ENCODE measurements at regions not wholly inside any gene's neighbourhood (a gene's known extent, or its start where the extent isn't known, plus 50 kb on each side); places are given as distances from the start of the nearest gene placed in this dataset.

GRCh38 chr2:177127821-177128220 is 84.8 kb upstream of the HNRNPA3 start:
- no peak for TF ChIP-seq CTCF (conservative IDR thresholded peaks at IDR 0.05; ENCODE audit: low read depth, low read length)
- TF ChIP-seq EZH2 (IDR thresholded peaks at IDR 0.05; ENCODE audit: borderline replicate concordance, low read depth, low read length, poor library complexity, severe bottlenecking): no peak
